IMR-90 (cell line): ENCODE measurements at regions not wholly inside any gene's neighbourhood (a gene's known extent, or its start where the extent isn't known, plus 50 kb on each side); places are given as distances from the start of the nearest gene placed in this dataset.

Experiments used
- ATAC-seq: fragments of 200-7000 bp; cut with Tn5 transposase; 2 replicates; pipeline ENCODE4 v1.9.1; 2020; ENCODE audit warnings: low read depth, mild to moderate bottlenecking, moderate library complexity
- BruUV-seq: library from RNA; stranded (reverse); fragments of 400-500 nt; replicated peaks from 2 replicates; lab custom pipeline; 2021; lab: Mats Ljungman, UMichigan
- CTCF ChIA-PET: fragments of 300-600 bp; formaldehyde crosslinking; extraction: SDS; loops from one replicate; lab custom pipeline; 2021; ENCODE audit warnings: antibody characterized with exemption; lab: Yijun Ruan, JAX
- POLR2A ChIA-PET: fragments of 300-600 bp; sonication (Branson Sonifier 250); formaldehyde crosslinking; loops from one replicate; lab custom pipeline; 2022; ENCODE audit warnings: antibody characterized with exemption; ENCODE audit not compliant: unreplicated experiment; lab: Charles Lee
- DNase-seq: peaks from one replicate; pipeline ENCODE4 v3.0.0; 2013
- H2AFZ ChIP-seq: replicated peaks from 2 replicates; pipeline ENCODE3; 2013; ENCODE audit warnings: low read length, mild to moderate bottlenecking; ENCODE audit not compliant: poor library complexity
- H2AK5ac ChIP-seq: 2 replicates; pipeline ENCODE4 v1.6.1; 2013; ENCODE audit warnings: low read depth, low read length, inconsistent platforms
- H2AK9ac ChIP-seq: replicated peaks from 2 replicates; pipeline ENCODE3; 2013; ENCODE audit warnings: mild to moderate bottlenecking, low read depth, low read length, moderate library complexity; ENCODE audit not compliant: poor library complexity
- H2BK120ac ChIP-seq: 2 replicates; pipeline ENCODE4 v1.6.1; 2013; ENCODE audit warnings: low read depth, low read length, inconsistent platforms
- H2BK15ac ChIP-seq: 3 replicates; pipeline ENCODE4 v1.6.1; 2013; ENCODE audit warnings: low read depth, low read length, inconsistent platforms
- H2BK20ac ChIP-seq: 2 replicates; pipeline ENCODE4 v1.6.1; 2013; ENCODE audit warnings: low read depth, mild to moderate bottlenecking, inconsistent platforms, low read length, moderate library complexity
- H2BK5ac ChIP-seq: 2 replicates; pipeline ENCODE4 v1.6.1; 2013; ENCODE audit warnings: mild to moderate bottlenecking, low read depth, low read length, inconsistent platforms; ENCODE audit not compliant: poor library complexity, severe bottlenecking
- H3K14ac ChIP-seq: replicated peaks from 2 replicates; pipeline ENCODE4 v1.6.1; 2013; ENCODE audit warnings: low read depth, low read length, inconsistent platforms
- H3K18ac ChIP-seq: 2 replicates; pipeline ENCODE4 v1.6.1; 2013; ENCODE audit warnings: low read depth, low read length, control low read depth
- H3K23ac ChIP-seq: 2 replicates; pipeline ENCODE4 v1.6.1; 2013; ENCODE audit warnings: low read depth, low read length, inconsistent platforms
- H3K27ac ChIP-seq: 2 replicates; pipeline ENCODE4 v1.5.1; 2013; ENCODE audit warnings: mild to moderate bottlenecking, control low read depth, low read length; ENCODE audit not compliant: insufficient read depth
- H3K27me3 ChIP-seq: 2 replicates; pipeline ENCODE4 v1.6.1; 2013; ENCODE audit warnings: low read length; ENCODE audit not compliant: control insufficient read depth, insufficient read depth
- H3K36me3 ChIP-seq: 2 replicates; pipeline ENCODE4 v1.6.1; 2013; ENCODE audit warnings: low read length, mixed read lengths; ENCODE audit not compliant: control insufficient read depth, insufficient read depth
- H3K4ac ChIP-seq: 2 replicates; pipeline ENCODE4 v1.6.1; 2013; ENCODE audit warnings: low read depth, low read length, inconsistent platforms
- H3K4me1 ChIP-seq: 2 replicates; pipeline ENCODE4 v1.6.1; 2013; ENCODE audit warnings: low read length, mixed read lengths; ENCODE audit not compliant: control insufficient read depth, insufficient read depth
- H3K4me2 ChIP-seq: 2 replicates; pipeline ENCODE4 v1.6.1; 2013; ENCODE audit warnings: low read depth, mild to moderate bottlenecking, control low read depth, low read length, moderate library complexity
- H3K4me3 ChIP-seq: 2 replicates; pipeline ENCODE4 v1.5.1; 2013; ENCODE audit warnings: low read depth, mild to moderate bottlenecking, control low read depth, low read length, moderate library complexity; ENCODE audit not compliant: insufficient read depth
- H3K56ac ChIP-seq: 2 replicates; pipeline ENCODE4 v1.6.1; 2013; ENCODE audit warnings: low read length, inconsistent platforms; ENCODE audit not compliant: insufficient read depth; ENCODE audit errors: extremely low read depth
- H3K79me1 ChIP-seq, 2 experiments: 2 replicates each; pipeline ENCODE4 v1.6.1; 2013; ENCODE audit warnings: low read length in 2 of 2, inconsistent platforms in 1 of 2, low read depth in 1 of 2
- H3K9ac ChIP-seq: 2 replicates; pipeline ENCODE4 v1.6.1; 2013; ENCODE audit warnings: low read depth, low read length, control low read depth
- H3K9me1 ChIP-seq: 2 replicates; pipeline ENCODE4 v1.6.1; 2013; ENCODE audit warnings: low read length, inconsistent platforms; ENCODE audit not compliant: insufficient read depth
- H3K9me3 ChIP-seq: 2 replicates; pipeline ENCODE4 v1.6.1; 2013; ENCODE audit warnings: low read length; ENCODE audit not compliant: control insufficient read depth, insufficient read depth
- H4K20me1 ChIP-seq: 2 replicates; pipeline ENCODE4 v1.6.1; 2013; ENCODE audit warnings: low read length, inconsistent platforms; ENCODE audit not compliant: insufficient read depth
- H4K5ac ChIP-seq: 2 replicates; pipeline ENCODE4 v1.6.1; 2013; ENCODE audit warnings: mild to moderate bottlenecking, low read depth, low read length, control low read depth
- H4K8ac ChIP-seq, 2 experiments: 2 replicates each; pipeline ENCODE4 v1.6.1; 2013; ENCODE audit warnings: low read depth in 2 of 2, low read length in 2 of 2, control low read depth in 1 of 2, inconsistent platforms in 1 of 2
- H4K91ac ChIP-seq: 2 replicates; pipeline ENCODE4 v1.6.1; 2013; ENCODE audit warnings: low read depth, low read length, inconsistent platforms; ENCODE audit not compliant: insufficient read depth
- CTCF ChIP-seq: conservative IDR thresholded peaks from 2 replicates; pipeline ENCODE4 v1.5.1; 2012; ENCODE audit warnings: mild to moderate bottlenecking, low read depth, low read length, improper control_type of control experiment
- MAFK ChIP-seq: IDR thresholded peaks from 2 replicates; pipeline ENCODE4 v1.6.1; 2012; ENCODE audit warnings: low read depth, low read length, improper control_type of control experiment
- MXI1 ChIP-seq: IDR thresholded peaks from 2 replicates; pipeline ENCODE4 v1.6.1; 2012; ENCODE audit warnings: low read depth, mild to moderate bottlenecking, low read length, moderate library complexity, borderline replicate concordance
- RCOR1 ChIP-seq: IDR thresholded peaks from 2 replicates; pipeline ENCODE4 v1.6.1; 2012; ENCODE audit warnings: mild to moderate bottlenecking, low read length, improper control_type of control experiment; ENCODE audit not compliant: insufficient replicate concordance
- RFX5 ChIP-seq: IDR thresholded peaks from 2 replicates; pipeline ENCODE4 v1.8.0; 2012; ENCODE audit warnings: low read depth, mild to moderate bottlenecking, low read length, moderate library complexity
- SMC3 ChIP-seq: fragments of 150-350 bp; IDR thresholded peaks from 2 replicates; pipeline ENCODE4 v1.6.1; 2016; ENCODE audit warnings: low read depth, mild to moderate bottlenecking, antibody characterized with exemption, low read length, moderate library complexity
- WGBS, 2 experiments: methylation state at CpG; one replicate each; pipeline versions ENCODE4 v1.1.5 to v1.1.7; 2013; ENCODE audit warnings: missing lambda C conversion rate in 2 of 2; ENCODE audit not compliant: insufficient read length in 1 of 2; ENCODE audit errors: extremely low coverage in 2 of 2; 5-methylcytosine and 5-hydroxymethylcytosine counted together
- dilution Hi-C: fragments of 300-500 bp; cut with HindIII; formaldehyde crosslinking; loops from one replicate; pipeline ENCODE4 v1.14.3; 2018; ENCODE audit warnings: low sequenced_read_pairs; ENCODE audit not compliant: unreplicated experiment
- in situ Hi-C: fragments of 300-500 bp; cut with MboI; formaldehyde crosslinking; loops from 3 replicates; pipeline ENCODE4 v1.14.3; 2019; ENCODE audit warnings: low sequenced_read_pairs, inconsistent platforms, mixed read lengths
- intact Hi-C: fragments of 100-400 bp; cut with micrococcal nuclease; formaldehyde crosslinking; loops from 2 replicates; pipeline ENCODE4 v1.10.0; 2022
- TF ChIP-seq, protein P1 (sequence below): fragments of 150-350 bp; IDR thresholded peaks from 2 replicates; pipeline ENCODE4 v1.6.1; 2017; ENCODE audit warnings: mild to moderate bottlenecking, antibody characterized with exemption, low read length, low read depth
- TF ChIP-seq, protein P2 (sequence below): fragments of 150-350 bp; IDR thresholded peaks from 2 replicates; pipeline ENCODE4 v1.6.1; 2016; ENCODE audit warnings: low read depth, mild to moderate bottlenecking, low read length, moderate library complexity, borderline replicate concordance

- intact Hi-C loops (no loop called here), dilution Hi-C loops (no loop called here), in situ Hi-C loops (loop anchor here (25.0 kb wide), 1 partner anchor 350 kb away; no protein-coding TSS in a partner anchor)
- no peak overlapping the region for H3K18ac ChIP-seq
- no peak overlapping the region for H3K23ac ChIP-seq
- H3K36me3 ChIP-seq = no peaks in the 10 kb centered on the region
- no peak overlapping the region for H4K5ac ChIP-seq
- H2BK120ac ChIP-seq = no peak overlapping the region; the same call in 1 of the 2 replicates
- H3K27ac ChIP-seq = no peak overlapping the region
- H3K4me3 ChIP-seq = no peak overlapping the region
- H3K9me3 ChIP-seq = no peaks in the 10 kb centered on the region
- ChIA-PET POLR2A (no interaction called here), CTCF (no interaction called here)
- no peaks in the 10 kb centered on the region for H3K79me1 ChIP-seq
- H3K14ac ChIP-seq = no peak overlapping the region
- WGBS, 2 experiments = 89% methylated on average over 2 of the region's 5 CpGs; no CpG with 5 or more reads in 1 of the 2 experiments
- H3K27me3 ChIP-seq = no peaks in the 10 kb centered on the region
- H3K56ac ChIP-seq = no peak overlapping the region
- 0 out of 4 replicates have a peak overlapping the region, but pooled peaks of 1 of the 2 experiments have one; percentile 10 for H4K8ac ChIP-seq
- no TSS peak for BruUV-seq
- no peak overlapping the region for H2AK5ac ChIP-seq
- H4K91ac ChIP-seq = no peak overlapping the region
- H4K20me1 ChIP-seq = no peaks in the 10 kb centered on the region
- no peak overlapping the region for H2BK5ac ChIP-seq
- H3K4me1 ChIP-seq = peaks cover 3% of the 10 kb centered on the region; the same call in 1 of the 2 replicates
- no peak for ATAC-seq
- H3K9ac ChIP-seq = no peak overlapping the region
- no peak overlapping the region for H2AK9ac ChIP-seq
- no peak overlapping the region for H3K4me2 ChIP-seq
- no peak overlapping the region for H2AFZ ChIP-seq
- no peak overlapping the region for H2BK20ac ChIP-seq
- no peak overlapping the region for H2BK15ac ChIP-seq
- TF ChIP-seq RFX5 = no peak
- TF ChIP-seq MXI1 = no peak
- no peak for TF ChIP-seq RCOR1
- TF ChIP-seq MAFK = no peak
- TF ChIP-seq, protein P1, sequence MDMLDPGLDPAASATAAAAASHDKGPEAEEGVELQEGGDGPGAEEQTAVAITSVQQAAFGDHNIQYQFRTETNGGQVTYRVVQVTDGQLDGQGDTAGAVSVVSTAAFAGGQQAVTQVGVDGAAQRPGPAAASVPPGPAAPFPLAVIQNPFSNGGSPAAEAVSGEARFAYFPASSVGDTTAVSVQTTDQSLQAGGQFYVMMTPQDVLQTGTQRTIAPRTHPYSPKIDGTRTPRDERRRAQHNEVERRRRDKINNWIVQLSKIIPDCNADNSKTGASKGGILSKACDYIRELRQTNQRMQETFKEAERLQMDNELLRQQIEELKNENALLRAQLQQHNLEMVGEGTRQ = no peak
- TF ChIP-seq, protein P2, sequence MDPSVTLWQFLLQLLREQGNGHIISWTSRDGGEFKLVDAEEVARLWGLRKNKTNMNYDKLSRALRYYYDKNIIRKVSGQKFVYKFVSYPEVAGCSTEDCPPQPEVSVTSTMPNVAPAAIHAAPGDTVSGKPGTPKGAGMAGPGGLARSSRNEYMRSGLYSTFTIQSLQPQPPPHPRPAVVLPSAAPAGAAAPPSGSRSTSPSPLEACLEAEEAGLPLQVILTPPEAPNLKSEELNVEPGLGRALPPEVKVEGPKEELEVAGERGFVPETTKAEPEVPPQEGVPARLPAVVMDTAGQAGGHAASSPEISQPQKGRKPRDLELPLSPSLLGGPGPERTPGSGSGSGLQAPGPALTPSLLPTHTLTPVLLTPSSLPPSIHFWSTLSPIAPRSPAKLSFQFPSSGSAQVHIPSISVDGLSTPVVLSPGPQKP = no peak
- TF ChIP-seq SMC3 = no peak
- TF ChIP-seq CTCF = no peak
- no peak for DNase-seq
- H3K9me1 ChIP-seq = peaks cover 4% of the 10 kb centered on the region; the same call in 1 of the 2 replicates
- peak overlapping the region; percentile 19; the same call in 1 of the 2 replicates for H3K4ac ChIP-seq
Observed at GRCh38 chr2:67836866-67837265, 225.9 kb downstream of the C1D start.
